Right kidney (tissue), 1 donor: ENCODE measurements at regions not wholly inside any gene's neighbourhood (a gene's known extent, or its start where the extent isn't known, plus 50 kb on each side); places are given as distances from the start of the nearest gene placed in this dataset.
A peak's percentile ranks its signal among the peaks of the same experiment; 100 is the strongest.
"Not testable (repeated sequence)": the region's sequence is repeated elsewhere in the genome, so short reads cannot be mapped to it uniquely, and the experiment has no call there.

Experiments
- DNase-seq: peaks from one replicate; pipeline ENCODE4 v3.0.0-alpha.2; 2016

DNA sequence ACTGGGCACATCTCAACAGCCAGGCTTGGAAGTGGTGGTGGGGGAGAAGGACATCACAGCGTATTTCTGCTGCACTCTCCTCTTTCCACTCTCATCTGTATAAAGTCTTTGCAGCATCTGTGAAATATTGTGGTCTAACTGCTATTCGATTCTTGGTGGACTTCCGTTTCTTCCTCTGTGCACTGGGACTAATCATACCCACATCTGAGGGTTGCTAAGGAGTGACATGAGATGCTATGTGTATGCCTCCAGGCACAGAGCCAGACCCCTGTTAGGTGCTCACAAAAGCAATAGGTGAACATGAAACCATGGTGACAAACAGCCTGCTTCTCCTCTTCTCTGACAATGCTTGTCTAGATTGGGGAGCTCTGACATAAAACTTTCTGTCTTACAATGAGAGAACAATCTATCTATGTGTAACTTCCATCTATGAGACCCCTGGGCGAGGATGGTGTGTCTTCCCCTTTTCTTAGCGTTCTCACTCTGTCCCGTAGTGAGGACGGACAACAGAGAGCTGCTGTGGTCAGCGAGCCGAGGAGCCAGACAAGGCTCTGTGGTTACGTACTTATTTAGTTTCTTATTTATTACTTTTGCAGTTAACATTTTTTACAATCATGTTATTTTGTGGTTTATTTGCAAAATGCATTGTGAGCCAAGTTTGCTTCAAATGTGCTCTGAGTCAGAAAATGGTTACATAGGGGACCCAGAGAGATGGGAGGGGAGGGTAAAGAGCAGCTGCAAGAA, 196.7 kb upstream of the TPRG1 start:
- DNase-seq, result no peak

DNA sequence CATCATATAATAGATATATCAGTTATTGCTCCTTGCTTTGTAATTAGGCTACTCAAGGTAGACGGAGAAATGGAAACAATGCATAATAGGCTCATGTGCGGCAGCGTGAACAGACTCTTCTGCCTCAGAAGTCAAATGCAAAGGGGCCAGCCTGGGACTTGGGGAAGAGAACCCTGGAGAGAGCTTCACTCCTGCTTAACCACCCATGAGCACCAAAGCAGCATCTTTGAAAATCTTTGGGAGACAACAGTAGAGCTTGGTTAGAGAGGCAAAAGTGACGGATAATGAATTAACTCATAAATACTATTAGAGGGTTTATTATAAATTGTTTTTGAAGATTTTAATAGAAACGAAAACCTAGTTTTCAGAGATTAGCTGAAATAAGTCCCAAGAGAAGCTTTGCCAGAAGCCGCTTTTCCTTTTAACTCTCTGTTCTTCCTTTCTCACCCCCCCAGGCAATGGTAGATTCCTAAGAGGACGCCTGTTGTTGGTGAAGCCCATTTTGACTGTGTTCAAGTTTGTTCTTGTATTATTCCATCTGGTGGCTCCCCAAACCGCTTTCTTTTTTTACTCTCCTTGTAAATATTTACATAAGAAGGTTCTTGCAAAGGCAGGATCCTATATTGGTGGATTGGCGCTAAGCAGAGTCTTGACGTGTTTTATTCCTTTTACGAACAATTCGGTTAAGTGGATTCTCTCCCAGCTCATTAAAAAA, 196.0 kb upstream of the TPRG1 start:
- DNase-seq, result no peak

DNA sequence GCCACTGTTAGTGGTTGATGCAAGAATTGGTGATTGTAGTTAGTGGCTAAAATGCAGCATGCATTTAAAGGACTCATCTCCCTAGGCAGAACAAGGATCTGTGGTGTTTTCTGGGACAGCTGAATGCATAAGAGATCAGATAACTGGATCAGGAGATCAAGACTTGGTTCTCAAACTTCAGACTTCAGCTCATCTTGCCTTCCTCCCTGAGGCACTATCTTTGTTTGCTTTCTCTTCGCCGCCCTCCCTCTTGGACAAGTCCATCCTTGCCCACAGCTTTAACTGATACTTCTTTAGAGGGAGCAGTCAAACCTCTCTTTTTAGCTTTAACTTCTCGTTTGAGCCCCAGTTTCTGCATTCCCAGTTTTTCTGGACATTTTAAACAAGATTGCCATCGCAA, 195.4 kb upstream of the TPRG1 start:
- DNase-seq, result no peak

DNA sequence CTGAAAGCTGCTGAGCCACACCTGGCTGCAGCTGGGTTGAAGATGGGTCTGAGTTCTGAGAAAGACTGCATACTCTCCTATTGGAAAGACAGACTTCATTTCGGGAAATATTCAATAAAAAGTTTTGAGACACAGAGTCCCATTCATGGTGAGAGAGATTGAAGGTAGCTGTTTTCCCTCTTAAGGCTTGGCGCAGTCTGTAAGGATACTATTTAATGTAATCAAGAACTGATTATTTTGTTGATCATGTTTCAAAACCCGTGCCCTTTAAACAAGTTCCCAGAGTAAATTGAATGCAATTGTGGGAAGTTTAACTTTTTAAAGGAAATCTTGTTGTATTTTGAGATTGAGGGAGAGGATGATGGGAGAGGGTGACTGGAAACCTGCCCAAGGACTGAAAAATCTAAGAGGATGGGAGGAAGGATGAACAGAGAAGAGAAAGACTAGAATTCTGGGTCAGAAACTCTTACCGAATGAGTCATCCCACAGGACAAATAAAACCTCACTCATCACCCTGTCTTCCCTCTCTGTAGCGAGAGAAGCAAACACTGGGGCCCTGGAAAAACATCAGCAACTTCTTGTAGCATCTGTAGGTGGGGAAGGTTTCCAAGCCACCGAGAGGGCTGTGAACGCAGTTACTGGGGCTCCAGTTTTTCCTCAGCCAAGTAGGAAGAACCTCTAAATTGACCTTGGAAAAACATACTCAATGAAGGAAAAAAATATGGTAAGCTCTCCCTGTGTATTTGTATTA, 193.2 kb upstream of the TPRG1 start:
- no peak for DNase-seq

GRCh38 chr3:188979248-188979647, 192.5 kb upstream of the TPRG1 start:
- no peak for DNase-seq

DNA sequence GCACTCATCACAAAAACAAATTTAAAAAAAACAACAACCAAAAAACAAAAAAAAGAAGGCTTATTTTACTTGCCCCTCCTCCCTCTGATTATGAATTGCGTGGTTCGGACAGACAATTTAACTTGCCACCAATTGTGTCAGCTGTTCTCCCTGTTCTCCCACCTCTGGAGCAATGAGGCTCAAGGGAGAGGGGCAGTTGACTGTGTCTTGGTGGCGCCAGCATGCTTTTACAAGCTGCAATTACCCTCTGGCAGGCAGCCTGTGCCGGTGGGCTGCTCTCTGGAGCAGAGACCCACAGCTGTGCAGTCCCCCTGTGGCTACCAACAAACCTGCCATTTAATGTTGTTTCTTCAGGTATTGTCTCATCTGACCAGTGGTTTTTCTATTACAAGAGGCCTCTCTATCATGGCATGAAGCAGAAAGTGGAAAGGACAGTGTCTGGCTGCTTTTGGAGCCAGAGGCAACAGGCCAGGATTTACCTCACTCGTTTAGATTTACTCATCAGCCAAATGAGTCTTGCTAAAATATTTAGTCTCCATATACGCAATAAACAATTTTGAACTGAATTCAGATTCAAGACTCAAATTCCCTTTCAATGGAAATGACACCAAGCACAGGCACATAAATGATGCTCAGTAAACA, 192.0 kb upstream of the TPRG1 start:
- DNase-seq, result no peak

GRCh38 chr3:188993181-188993580, 178.6 kb upstream of the TPRG1 start:
- DNase-seq, result no peak

GRCh38 chr3:189001559-189001958, 170.2 kb upstream of the TPRG1 start:
- no peak for DNase-seq

DNA sequence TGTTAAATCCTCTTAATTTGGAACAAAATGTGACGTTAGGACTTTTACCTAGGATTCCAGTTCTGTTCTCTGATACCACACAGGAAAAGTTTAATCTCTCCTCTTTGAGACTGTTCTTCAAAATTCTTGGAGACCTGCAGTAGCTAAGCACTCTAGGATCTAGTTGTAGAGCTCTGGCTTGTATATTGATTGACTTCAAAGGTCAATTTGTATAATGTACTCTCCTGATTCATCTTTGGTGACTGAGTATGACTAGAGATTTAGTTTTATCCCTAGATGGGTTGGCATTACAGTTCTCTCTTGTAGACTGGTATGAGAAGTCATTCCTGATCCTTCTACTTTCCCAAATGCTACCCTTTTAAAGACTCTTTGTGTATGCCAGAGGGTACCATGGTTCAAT, 168.4 kb upstream of the TPRG1 start:
- no peak for DNase-seq

DNA sequence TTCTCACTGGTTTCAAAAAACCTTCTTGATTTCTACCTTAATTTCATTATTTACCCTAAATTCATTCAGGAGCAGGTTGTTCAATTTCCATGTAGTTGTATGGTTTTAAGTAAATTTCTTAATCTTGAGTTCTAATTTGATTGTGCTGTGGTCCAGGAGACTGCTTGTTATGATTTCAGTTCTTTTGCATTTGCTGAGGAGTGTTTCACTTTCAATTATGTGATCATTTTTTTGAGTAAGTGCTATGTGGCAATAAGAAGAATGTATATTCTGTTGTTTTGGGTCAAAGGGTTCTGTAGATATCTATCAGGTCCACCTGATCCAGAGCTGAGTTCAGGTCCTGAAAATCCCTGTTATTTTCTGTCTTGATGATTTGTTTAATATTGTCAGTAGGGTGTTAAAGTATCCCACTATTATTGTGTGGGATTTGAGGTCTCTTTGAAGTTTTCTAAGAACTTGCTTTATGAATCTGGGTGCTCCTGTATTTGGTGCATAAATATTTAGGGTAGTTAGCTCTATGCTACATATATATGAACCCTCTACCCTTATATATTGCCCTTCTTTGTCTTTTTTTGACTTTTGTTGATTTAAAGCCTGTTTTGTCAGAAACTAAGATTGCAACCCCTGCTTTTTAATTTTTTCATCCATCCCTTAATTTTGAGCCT, 158.4 kb upstream of the TPRG1 start:
- no peak for DNase-seq

DNA sequence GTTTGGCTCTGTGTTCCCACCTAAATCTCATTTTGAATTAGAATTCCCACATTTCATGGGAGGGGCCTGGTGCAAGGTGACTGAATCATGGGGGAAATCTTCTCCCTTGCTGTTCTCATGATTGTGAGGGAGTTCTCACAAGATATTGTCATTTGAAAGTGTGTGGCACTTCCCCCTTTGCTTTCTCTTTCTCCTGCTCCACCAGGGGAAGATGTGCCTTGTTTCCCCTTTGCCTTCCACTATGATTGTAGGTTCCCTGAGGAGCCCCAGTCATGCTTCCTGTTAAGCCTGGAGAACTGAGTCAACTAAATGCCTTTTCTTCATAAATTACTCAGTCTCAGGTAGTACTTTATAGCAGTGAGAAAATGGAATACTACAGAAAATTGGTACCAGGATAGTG, 157.2 kb upstream of the TPRG1 start:
- no peak for DNase-seq

GRCh38 chr3:189022576-189023466, 148.9 kb upstream of the TPRG1 start:
- not testable (repeated sequence) for DNase-seq

DNA sequence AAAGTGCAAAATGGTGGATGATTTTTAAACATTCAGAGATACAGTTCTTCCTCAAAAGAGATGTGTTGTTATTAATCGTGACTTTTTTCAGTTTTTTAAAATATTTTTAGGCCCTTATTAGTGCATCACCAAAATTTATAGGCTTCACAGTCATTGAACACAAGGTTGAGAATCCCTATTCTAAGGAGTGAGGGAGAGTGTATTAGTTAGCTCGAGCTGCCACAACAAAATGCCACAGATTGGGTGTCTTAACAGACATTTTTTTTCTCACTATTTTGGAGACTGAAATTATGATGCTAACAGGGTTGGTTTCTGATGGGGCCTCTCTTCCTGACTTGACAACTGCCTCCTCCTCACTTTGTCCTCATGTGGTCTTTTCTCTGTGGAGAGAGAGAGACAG, 145.9 kb upstream of the TPRG1 start:
- no peak for DNase-seq

- DNase-seq, result no peak
Observed at GRCh38 chr3:189027626-189028155, 144.1 kb upstream of the TPRG1 start.

GRCh38 chr3:189038773-189039745, 132.7 kb upstream of the TPRG1 start:
- DNase-seq, result no peak

DNA sequence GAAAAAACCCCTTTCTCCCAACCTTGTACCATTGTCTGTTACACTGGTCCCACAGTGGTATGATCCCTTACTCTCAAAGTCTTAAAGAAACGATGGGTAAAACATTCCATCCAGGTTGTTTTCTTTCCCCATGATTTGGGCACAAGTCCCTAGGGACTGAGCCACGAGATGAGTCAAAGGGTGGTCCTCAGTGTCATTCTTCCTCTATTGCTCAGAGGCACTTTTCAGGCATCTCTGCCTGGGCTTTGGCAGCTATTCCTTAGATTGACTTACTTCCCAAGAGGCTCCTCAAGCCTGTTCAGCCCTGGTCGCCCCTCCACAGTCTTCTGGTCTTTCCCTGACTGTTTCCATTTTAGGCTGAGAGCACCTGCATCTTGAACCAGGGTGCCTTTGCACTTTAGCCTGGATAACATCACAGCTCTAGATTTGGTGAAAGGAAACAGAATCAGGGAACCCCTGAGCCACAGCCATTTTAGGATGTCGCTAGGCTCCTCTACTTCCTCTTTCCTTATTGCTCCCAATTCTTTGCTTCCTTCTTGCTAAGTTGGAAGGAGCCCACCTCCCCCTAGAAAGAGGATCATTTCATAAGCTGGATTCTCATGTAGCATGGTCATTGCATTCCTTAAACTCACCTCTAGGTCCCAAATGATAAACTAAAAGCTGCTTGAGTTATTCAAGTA, 131.0 kb upstream of the TPRG1 start:
- no peak for DNase-seq

DNA sequence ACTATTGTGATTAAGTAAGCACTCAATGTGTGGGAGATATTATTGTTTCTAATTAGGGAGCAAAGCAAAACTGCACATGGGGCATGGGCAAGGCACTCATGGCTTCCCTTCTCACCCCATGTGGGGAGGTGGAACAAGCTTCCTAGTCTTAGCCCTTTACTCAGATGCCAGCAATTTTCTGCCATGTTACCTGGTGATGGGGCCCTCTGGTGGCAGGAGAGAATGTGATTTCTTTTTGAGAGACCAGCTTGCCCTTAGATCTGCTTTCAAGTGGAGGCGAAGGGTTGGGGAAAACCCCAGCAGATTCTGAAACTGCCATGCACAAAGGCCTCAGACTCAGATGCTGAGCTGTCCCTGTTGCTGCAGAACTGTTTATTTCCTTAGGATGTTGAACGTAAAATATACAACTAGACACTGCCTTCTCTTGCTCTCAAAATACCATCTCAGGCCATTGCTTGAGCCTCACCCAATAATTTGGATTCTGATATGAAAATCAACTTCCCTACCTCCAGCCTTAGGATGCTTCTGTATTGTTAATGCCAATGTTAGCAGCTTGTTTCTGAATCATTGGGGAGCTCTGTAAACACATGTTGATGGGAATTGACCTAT, 130.2 kb upstream of the TPRG1 start:
- peak; percentile 6 for DNase-seq

DNA sequence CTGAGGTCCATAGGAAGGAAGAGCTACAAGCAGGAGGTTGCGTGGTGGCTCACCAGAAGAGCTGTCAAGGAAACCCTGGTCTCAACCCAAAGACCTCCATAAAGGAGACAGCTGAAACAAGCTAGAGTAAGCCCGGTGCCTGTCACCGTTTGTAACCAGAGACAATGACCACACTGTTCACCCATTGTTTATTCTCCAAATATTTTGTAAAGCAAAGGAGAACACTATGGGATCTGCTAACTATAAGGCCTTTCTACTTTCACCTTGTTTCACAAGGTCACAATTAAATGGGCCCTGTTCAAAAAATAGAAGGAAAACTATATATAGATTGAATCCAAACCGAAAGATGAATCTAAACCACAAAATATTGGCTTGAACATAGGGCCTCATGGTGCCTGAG, 128.9 kb upstream of the TPRG1 start:
- DNase-seq, result no peak
